ENCODE measurements at regions not wholly inside any gene's neighbourhood (a gene's known extent, or its start where the extent isn't known, plus 50 kb on each side); places are given as distances from the start of the nearest gene placed in this dataset.

- Histone ChIP-seq H3K4me3 (ENCODE audit: low read depth, low read length) (no peak overlapping the region), H3K27me3 (replicated peaks; ENCODE audit: control insufficient read depth, insufficient read depth, low read length) (no peaks in the 10 kb centered on the region), H3K9me3 (no peaks in the 10 kb centered on the region), H3K36me3 (ENCODE audit: control insufficient read depth, insufficient read depth, low read length) (no peaks in the 10 kb centered on the region), H3K4me1 (peaks cover 10% of the 10 kb centered on the region)
- BruUV-seq (replicated peaks): no TSS peak
- intact Hi-C loops (cut with micrococcal nuclease; ENCODE audit: unreplicated experiment): no loop called here
- no peak overlapping the region for H3K27ac Mint-ChIP-seq (ENCODE audit: unreplicated experiment)
- no peaks in the 10 kb centered on the region for H3K27me3 Mint-ChIP-seq (ENCODE audit: insufficient read depth, unreplicated experiment)
- H3K4me3 Mint-ChIP-seq (ENCODE audit: unreplicated experiment): no peak overlapping the region
- H3K9me3 Mint-ChIP-seq (ENCODE audit: unreplicated experiment): no peaks in the 10 kb centered on the region
- ChIA-PET POLR2A (no interaction called here), CTCF (no interaction called here)
- no peaks in the 10 kb centered on the region for H3K36me3 Mint-ChIP-seq (ENCODE audit: insufficient read depth, unreplicated experiment)
- no peak for TF ChIP-seq CTCF (IDR thresholded peaks at IDR 0.05; ENCODE audit: insufficient read depth in 1 of 2, low read depth in 1 of 2, low read length in 1 of 2, severe bottlenecking in 1 of 2, unreplicated experiment in 1 of 2)
- no peak for DNase-seq
- H3K4me1 Mint-ChIP-seq (ENCODE audit: low read depth, unreplicated experiment): peaks cover 7% of the 10 kb centered on the region
Observed at GRCh38 chr5:74446725-74447241, 193.7 kb downstream of the ENC1 start.

GRCh38 chr5:74442466-74442865, 198.1 kb downstream of the ENC1 start:
- Mint-ChIP-seq H3K27me3 (ENCODE audit: insufficient read depth, unreplicated experiment) (no peaks in the 10 kb centered on the region), H3K9me3 (ENCODE audit: unreplicated experiment) (no peaks in the 10 kb centered on the region), H3K4me3 (ENCODE audit: unreplicated experiment) (peak overlapping the region; percentile 1), H3K36me3 (ENCODE audit: insufficient read depth, unreplicated experiment) (no peaks in the 10 kb centered on the region), H3K4me1 (ENCODE audit: low read depth, unreplicated experiment) (peaks cover 7% of the 10 kb centered on the region), H3K27ac (ENCODE audit: unreplicated experiment) (no peak overlapping the region)
- H3K27me3 ChIP-seq (replicated peaks; ENCODE audit: control insufficient read depth, insufficient read depth, low read length): no peaks in the 10 kb centered on the region
- ChIA-PET POLR2A (no interaction called here), CTCF (interaction anchor here (1.4 kb wide), 1 partner anchor 198 kb away, joined by 4 read pairs; no protein-coding TSS in a partner anchor)
- no peak for TF ChIP-seq CTCF (IDR thresholded peaks at IDR 0.05; ENCODE audit: insufficient read depth in 1 of 2, low read depth in 1 of 2, low read length in 1 of 2, severe bottlenecking in 1 of 2, unreplicated experiment in 1 of 2)
- no TSS peak for BruUV-seq (replicated peaks)
- intact Hi-C loops (cut with micrococcal nuclease; ENCODE audit: unreplicated experiment): loop anchor here (1.0 kb wide), 1 partner anchor 23 kb away; no protein-coding TSS in a partner anchor
- H3K4me3 ChIP-seq (ENCODE audit: low read depth, low read length): no peak overlapping the region
- no peaks in the 10 kb centered on the region for H3K36me3 ChIP-seq (ENCODE audit: control insufficient read depth, insufficient read depth, low read length)
- peaks cover 10% of the 10 kb centered on the region for H3K4me1 ChIP-seq
- peak; percentile 55 to 71 for DNase-seq
- no peaks in the 10 kb centered on the region for H3K9me3 ChIP-seq

- H3K4me1 ChIP-seq: peaks cover 10% of the 10 kb centered on the region
- no peak for DNase-seq
- CTCF ChIA-PET: no interaction called here
- H3K27ac Mint-ChIP-seq (ENCODE audit: unreplicated experiment): no peak overlapping the region
- H3K4me3 ChIP-seq (ENCODE audit: low read depth, low read length): no peak overlapping the region
- no TSS peak for BruUV-seq (replicated peaks)
- intact Hi-C loops (cut with micrococcal nuclease; ENCODE audit: unreplicated experiment): loop anchor here (1.0 kb wide), 1 partner anchor 22 kb away; no protein-coding TSS in a partner anchor
- TF ChIP-seq CTCF (IDR thresholded peaks at IDR 0.05; ENCODE audit: insufficient read depth in 1 of 2, low read depth in 1 of 2, low read length in 1 of 2, severe bottlenecking in 1 of 2, unreplicated experiment in 1 of 2): no peak
- peaks cover 7% of the 10 kb centered on the region for H3K4me1 Mint-ChIP-seq (ENCODE audit: low read depth, unreplicated experiment)
- H3K27me3 Mint-ChIP-seq (ENCODE audit: insufficient read depth, unreplicated experiment): no peaks in the 10 kb centered on the region
- H3K27me3 ChIP-seq (replicated peaks; ENCODE audit: control insufficient read depth, insufficient read depth, low read length): no peaks in the 10 kb centered on the region
- no peaks in the 10 kb centered on the region for H3K9me3 Mint-ChIP-seq (ENCODE audit: unreplicated experiment)
- no peaks in the 10 kb centered on the region; the same call in 1 of the 2 replicates for H3K9me3 ChIP-seq
- POLR2A ChIA-PET: no interaction called here
- H3K36me3 ChIP-seq (ENCODE audit: control insufficient read depth, insufficient read depth, low read length): no peaks in the 10 kb centered on the region
- H3K36me3 Mint-ChIP-seq (ENCODE audit: insufficient read depth, unreplicated experiment): no peaks in the 10 kb centered on the region
- no peak overlapping the region for H3K4me3 Mint-ChIP-seq (ENCODE audit: unreplicated experiment)
Observed at GRCh38 chr5:74441616-74442015, 198.9 kb downstream of the ENC1 start.
